Activated CD4-positive, alpha-beta T cell treated with anti-CD3 and anti-CD28 coated beads, Interleukin-2, Interleukin-4, amounts not matched to agents 100 ng/mL and 50 ng/mL, durations not matched to agents 16 hours and 8 hours (primary cell): ENCODE measurements at regions not wholly inside any gene's neighbourhood (a gene's known extent, or its start where the extent isn't known, plus 50 kb on each side); places are given as distances from the start of the nearest gene placed in this dataset.
A peak's percentile ranks its signal among the peaks of the same experiment; 100 is the strongest.

ENCODE experiments used
- DNase-seq: peaks from one replicate; pipeline ENCODE4 v3.0.0-alpha.2; 2020; ENCODE audit warnings: low spot score

DNA sequence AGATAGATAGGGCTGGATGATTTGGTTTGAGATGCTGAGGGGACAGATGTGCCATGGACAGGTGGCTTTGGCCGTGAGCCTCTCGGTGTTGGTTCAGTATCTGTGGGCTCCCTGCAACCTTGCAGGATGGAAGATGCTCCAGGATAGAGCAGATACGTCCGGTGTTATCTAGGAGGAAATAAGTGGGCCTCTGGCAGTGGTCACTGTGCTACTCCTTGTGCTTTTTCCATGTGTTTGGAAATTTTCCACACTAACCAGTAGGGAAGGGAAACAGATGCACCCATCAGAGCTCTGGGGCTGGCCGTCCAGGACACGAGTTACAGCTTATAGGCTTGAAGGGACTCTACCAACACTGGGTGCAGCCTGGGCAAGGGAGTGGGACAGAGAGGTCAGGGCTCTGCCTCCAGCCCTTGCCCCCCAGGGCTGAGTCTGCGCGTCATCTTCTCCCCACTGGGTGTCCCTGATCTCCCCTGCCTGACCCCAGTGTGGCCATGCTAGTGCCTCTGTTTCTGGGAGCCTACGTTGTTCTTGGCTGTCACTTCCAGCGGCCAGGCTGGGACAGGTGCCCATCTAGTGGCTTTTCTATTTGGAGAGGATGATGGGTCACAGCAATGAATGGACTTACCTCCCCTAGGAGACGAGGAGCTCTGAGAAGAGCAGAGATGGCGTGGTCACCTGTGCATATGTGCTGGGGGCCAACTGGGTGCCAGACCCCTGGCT, 166.9 kb downstream of the SEC14L1 start:
- DNase-seq = no peak

- DNase-seq = no peak
Observed at GRCh38 chr17:77308861-77309726, 168.3 kb downstream of the SEC14L1 start.

GRCh38 chr17:77310336-77310735, 169.6 kb downstream of the SEC14L1 start:
- no peak for DNase-seq

DNA sequence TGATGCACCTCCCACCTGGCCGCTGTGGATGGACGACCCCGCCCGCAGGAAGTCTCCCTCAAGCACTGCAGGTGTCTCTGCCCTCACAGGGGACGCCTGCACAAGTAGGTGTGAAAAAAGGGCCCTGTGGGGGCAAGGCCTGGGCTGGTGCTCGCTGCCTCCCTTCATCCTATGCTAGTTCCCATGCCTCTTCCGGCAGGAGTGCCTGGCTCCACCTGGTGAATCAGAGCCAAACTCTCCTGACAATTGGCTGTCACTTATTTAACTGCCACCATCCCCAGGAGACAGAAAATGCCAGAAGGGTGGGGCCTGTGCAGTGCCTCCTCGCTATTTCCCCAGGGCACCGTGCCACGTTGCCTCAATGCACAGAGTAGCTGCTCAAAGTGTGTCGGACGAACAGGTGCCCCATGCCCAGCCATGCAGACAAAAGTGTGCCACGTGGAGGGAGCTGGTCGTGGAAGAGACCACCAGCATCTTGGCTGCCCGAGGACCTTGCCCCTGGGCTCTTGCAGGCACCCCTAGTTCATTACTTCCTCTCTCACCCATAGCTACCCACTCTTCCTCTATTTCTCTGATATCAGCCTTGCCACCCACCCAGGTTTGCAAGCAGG, 170.7 kb downstream of the SEC14L1 start:
- DNase-seq = no peak

- no peak for DNase-seq
Observed at GRCh38 chr17:77312061-77312701, 171.4 kb downstream of the SEC14L1 start.

DNA sequence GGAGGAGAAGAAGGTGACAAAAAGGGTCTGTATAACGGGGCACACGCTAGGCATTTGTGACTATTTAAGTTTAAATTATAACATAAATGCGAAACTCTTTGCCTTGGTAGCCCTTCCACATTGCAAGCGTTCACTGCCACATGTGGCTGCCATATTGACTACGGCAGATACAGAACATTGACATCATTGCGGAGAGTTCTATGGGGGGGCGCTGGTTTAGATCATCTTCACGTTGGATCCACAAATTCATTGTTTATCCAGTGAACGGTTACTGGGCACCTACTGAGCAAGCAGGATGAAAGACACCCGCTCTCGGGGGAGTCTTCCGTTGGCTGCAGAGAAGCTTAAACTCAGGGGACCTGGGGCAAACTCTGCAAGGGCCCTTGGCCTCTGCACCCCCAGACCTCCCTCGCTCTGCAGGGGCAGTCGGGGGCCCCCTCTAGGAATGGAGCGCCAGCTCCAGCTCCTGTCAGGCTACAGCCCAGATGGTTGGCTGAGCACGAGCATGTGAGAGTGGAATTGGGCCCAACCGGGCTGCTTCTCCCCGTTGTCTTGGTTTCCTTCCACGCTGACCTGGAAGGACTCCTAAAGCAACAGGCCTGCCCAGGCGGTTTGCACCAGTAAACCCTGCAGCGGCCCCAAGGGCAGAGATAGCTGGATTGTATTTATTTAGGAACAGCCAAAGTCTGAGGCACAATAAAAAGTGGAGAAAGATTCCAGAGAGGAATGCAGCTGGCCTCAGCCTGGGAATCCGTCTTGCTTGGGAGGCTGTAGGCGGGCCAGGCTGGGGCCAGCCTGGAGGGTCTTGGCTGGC, 172.2 kb downstream of the SEC14L1 start:
- no peak for DNase-seq

- DNase-seq = no peak
Observed at GRCh38 chr17:77313831-77314230, 173.1 kb downstream of the SEC14L1 start.

- DNase-seq = no peak
Observed at GRCh38 chr17:77314601-77315000, 173.8 kb downstream of the SEC14L1 start.

DNA sequence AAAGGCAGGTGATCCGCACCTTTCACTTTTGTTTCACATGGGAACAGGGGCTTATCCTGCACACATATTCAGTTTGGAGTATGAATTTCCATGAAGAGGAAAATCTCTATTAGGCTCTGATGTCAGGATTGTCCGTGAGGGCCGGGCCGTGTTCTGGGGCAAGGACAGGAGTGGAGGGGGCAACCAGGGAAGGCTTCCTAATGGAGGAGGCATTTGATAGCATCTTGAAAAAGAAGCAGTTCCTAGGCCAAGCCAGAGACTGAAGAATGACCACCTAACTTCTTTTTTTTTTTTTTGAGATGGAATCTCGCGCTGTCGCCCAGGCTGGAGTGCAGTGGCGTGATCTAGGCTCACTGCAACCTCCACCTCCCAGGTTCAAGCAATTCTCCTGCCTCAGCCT, 174.2 kb downstream of the SEC14L1 start:
- no peak for DNase-seq

GRCh38 chr17:77315551-77316190, 174.9 kb downstream of the SEC14L1 start:
- no peak for DNase-seq

- no peak for DNase-seq
Observed at GRCh38 chr17:77316191-77316641, 175.4 kb downstream of the SEC14L1 start.

DNA sequence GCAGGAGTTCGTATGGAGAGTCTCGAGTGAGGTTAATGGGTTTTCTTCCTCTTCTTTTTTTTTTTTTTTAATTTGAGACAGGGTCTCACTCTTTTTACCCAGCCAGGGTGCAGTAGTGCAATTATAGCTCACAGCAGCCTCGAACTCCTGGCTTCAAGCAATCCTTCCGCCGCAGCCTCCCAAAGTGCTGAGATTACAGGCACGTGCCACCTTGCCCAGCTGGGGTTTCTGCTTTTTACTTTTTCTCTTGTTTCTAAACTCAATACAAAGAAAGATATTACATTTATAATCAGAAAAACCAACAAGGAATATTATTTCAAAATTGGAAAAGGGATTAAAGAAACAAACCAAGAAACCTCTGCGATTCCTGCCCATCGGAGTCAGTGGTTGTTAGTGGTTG, 175.9 kb downstream of the SEC14L1 start:
- no peak for DNase-seq

- DNase-seq = no peak
Observed at GRCh38 chr17:77317091-77317750, 176.5 kb downstream of the SEC14L1 start.

DNA sequence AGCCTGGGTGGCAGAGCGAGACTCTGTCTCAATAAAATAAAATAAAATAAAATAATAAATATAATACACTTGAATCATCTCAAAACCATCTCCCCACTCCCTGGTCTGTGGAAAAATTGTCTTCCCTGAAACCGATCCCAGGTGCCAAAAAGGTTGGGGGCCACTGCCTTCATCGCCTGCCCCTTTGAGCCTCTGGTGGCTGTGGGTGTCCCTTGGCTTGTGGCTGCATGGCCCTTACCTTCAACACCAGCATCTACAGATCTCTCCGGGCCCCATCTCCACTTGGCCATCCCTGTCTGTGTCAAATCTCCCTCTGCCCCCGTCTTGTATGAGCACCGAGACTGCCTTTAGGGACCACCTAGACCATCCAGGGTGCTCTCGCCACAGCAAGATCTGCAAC, 177.3 kb downstream of the SEC14L1 start:
- no peak for DNase-seq

- DNase-seq = no peak
Observed at GRCh38 chr17:77318491-77319210, 177.9 kb downstream of the SEC14L1 start.

DNA sequence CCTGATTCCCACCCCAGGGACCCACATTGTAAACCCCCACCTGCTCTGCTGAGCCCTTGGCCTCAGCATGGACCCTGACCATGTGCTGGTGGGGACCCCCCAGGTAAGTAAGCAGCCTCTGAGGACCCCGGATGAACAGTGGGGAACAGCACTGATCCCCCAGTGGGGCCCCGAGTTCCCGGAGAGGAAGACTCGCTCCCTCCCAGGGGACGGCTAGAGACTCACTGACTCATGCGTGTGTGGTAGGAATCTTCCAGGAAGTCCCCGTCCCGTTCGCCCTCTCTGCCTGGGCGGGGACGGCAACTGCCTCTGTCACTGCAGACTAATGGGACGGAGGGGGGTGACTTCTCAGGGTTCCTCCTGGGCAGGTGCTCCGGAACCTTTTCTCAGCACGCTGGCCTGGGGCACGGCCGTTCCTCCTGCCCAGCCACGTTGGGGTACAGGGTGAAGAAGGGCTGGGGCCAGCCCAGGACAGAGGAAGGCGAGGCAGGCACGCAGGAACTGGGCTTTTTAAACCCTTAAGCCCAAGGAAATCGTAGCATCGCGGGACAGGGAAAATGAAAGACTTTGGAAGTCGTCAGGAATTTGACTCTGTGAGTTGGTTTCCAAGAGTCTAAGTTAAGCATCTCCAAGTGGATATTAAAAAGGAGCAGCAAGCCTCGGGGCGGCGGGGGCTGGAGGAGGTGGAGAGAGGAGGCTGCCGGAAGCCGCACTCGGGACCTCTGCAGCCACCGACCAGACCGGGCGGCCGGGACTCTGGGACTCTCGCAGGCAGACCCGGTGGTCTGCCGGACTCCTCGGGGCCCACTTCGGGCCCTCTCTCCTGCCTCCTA, 178.7 kb downstream of the SEC14L1 start:
- peak; percentile 56 for DNase-seq

DNA sequence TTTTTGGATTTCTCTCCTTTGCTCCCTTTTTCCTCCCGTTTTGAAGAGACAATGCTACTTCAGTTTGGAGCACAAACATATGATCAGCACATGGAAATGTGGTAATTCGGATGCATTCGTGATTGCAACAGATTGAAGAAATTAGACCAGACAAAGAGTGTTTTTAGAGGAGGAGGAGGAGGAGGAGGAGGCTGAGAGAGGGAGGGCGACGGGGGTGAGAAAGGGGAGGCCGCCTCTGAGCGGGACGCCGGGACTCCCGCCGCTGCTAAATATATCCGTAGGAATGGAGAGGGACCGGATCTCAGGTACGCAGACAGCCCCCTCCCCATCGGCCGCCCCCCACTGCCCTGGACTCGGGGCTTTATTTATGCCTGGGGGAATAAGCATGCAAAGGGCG, 179.3 kb downstream of the SEC14L1 start:
- DNase-seq = no peak

DNA sequence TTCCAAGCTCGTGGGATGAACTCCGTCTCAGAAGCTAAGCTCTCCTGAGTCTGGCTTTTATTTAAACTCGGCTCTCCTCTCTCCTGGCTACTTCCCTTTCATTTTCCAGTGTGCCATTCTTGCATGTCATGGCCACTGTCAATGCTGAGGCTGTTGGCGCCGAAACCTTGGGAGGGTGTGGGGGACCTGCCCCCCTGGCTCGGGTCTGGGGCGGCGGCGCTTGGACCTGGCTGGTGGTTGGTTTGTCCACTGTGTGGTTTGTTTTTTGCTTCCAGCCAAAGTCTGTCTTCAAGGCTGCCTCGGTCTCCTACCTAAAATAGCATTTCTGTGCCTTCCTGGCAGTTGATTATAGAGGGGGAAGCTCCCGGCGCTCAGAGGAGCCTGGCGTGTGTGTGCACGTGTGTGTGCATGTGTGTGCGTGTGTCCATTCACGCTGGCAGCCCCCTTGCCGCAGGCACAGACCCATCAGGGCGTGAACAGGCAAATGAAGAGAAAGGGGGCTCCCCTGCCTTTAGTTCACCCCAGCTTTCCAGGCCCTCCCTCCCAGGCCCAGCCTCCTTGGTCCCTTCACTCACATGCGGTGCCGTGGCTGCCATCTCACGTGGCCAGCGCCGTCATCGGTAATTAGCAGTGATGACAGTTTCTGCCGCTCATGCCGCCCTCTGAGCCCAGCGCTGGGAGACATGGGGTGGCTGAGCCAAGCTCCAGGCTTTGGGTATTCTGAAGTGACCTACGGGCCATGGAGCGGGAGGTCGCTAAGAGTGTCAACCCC, 179.9 kb downstream of the SEC14L1 start:
- no peak for DNase-seq
